GM18519 (cell line): ENCODE measurements at regions not wholly inside any gene's neighbourhood (a gene's known extent, or its start where the extent isn't known, plus 50 kb on each side); places are given as distances from the start of the nearest gene placed in this dataset.
"Not testable (repeated sequence)": the region's sequence is repeated elsewhere in the genome, so short reads cannot be mapped to it uniquely, and the experiment has no call there.

ENCODE experiments used
- ATAC-seq: cut with Tn5 transposase; IDR thresholded peaks from one replicate; pipeline ENCODE4 v1.9.1; 2021; ENCODE audit warnings: mild to moderate bottlenecking, moderate library complexity; ENCODE audit not compliant: unreplicated experiment, low FRiP score

DNA sequence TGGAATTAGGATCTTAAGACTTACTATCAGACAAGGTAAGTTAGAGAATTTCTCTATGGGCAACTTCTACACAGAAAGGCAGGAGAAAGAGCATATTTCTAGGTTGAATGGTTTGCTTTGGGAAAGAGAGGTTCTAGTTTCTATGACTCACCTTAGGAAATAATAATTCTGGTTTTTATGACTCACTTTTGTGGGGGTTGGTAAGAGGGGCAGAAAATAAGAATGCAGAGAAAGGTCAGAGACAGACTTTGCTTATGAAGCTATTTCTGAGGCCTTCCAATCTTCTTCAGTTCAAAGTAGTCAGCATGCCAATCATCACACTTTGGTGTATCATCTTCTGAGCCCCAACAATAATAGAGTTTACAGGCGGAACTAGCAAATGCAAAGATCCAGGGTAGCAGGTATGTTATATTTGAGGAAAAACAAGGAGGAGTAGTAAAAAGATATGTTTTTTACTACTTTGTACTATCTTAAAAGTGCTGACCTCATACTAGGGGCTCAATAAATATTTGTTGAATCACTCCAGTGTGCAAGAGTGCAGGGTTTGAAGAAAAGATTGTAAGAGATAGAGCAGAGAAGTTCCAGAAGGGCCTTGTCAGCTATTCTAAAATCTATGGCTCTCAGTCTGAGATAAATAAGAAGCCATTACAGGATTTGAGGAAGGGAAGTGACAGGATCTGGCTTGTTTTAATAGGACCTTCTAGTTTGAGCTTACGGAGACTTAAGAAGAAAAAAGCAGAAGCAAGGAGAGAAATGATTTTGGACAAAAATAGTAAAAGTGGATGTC lies 56.7 kb upstream of the LRFN5 start:
- ATAC-seq: no peak

DNA sequence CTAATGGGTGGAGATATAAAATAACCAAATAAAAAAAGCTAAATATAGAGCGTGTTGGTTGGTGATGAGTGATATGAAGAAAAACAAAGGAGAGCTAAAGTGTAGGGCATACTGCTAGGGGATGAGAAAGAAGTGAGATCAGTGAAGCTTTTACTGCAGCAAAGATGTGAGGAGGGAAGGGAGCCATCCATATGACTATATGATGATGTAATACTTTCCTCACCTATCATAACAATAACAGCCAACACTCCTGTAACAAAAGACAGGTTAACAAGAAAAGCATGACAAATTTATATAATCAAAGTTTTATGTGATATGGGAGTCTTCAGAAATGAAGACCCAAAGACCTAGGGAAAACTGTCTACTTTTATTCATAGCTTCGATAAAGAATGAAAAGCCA lies 57.4 kb upstream of the LRFN5 start:
- ATAC-seq: no peak

DNA sequence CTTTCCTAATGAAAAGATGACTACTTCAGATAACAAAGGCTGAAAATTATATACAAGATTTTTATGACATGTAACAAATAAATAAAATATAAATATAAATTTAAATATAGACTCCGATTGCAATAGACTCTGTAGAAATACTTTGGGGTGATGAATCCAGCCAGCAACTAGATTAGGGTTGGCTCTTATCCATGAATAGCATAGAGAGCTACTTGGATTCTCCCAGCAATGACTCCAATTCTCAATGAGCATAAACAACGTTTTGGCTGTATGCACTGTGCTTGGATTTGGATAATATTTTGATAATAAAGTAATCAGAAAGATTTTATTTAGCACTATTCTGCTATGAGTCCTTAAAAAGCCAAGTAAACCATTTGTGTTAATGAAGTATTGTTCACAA lies 58.0 kb upstream of the LRFN5 start:
- ATAC-seq: no peak

DNA sequence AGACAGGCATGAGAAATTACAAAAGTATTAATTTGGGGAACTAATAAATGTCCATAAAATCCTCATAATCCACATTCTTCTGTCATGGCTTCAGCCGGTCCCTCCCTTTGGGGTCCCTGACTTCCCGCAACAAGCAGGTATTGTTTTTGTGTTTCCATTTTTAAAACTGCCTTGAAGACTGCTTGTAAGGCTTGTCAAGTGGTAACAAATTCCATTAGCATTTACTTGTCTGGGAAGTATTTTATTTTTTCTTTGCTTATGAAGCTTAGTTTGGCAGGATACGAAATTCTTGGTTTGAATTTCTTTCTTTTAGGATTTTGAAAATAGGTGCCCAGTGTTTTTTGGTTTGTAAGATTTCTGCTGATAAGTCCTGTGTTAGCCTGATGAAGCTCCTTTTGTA lies 65.3 kb upstream of the LRFN5 start:
- ATAC-seq: no peak

DNA sequence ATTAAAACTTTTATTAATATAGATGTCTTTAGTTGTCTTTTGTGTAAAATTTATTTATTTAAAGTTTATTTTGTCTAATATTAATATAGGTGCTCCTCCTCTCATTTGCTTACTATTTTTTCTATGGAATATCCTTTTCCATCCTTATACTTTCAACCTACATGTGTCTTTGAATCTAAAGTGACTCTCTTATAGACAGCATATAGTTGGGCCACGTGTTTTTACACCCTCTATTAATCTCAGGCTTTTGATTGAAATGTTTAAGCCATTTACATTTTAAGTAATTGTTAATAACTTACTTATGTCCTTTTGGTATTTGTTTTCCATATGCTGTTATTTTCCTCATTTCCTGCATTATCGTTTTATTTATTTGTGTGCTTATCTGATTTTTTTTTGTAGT lies 74.4 kb upstream of the LRFN5 start:
- no peak for ATAC-seq

DNA sequence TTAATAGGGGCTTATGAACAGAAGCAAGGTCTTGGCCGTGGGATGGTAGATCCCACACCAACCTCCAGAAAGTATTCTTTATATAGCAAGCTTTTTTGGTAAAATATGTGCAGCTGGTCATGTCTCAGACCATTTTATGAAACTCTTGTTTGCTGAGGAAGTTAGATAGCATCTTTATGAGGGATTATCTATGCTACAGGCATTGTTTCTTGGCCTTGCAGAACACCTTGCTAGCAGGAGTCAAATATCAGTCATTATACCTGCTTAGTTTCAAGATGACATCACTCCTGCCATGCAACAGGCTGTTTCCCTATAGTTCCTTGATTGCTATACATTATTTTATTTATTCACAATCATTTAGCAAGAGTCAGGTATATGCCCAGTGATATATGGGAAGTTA lies 84.8 kb upstream of the LRFN5 start:
- ATAC-seq: no peak

DNA sequence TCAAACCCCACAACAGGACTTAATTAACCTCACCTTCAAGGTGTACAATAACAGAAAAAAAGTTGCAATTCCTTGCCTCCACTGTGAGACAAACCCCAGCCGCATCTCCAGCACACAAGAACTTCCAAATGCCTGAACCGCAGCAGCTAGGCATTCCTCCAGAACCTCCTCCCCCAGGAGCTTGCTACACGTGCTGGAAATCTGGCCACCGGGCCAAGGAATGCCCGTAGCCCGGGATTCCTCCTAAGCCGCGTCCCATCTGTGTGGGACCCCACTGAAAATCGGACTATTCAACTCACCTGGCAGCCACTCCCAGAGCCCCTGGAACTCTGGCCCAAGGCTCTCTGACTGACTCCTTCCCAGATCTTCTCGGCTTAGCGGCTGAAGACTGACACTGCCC lies 88.6 kb upstream of the LRFN5 start:
- not testable (repeated sequence) for ATAC-seq

DNA sequence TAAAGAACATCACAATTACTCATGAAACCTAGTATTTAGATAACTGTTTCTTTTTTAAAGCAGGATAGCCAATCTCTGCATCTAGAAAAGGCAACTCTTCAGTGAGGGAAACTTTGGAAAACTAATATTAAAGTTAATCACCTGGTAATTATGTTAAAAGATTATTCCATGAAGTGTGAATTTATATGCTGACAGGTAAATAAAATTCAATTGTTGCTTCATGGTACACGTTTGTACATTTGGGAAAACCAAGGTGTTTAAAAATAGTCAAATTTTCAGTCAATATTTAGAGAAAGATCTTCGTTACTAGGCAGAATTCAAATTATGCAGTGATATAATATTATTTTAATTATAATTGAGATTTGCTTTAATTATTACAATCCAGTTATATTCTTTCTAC lies 100.1 kb upstream of the LRFN5 start:
- ATAC-seq: no peak

DNA sequence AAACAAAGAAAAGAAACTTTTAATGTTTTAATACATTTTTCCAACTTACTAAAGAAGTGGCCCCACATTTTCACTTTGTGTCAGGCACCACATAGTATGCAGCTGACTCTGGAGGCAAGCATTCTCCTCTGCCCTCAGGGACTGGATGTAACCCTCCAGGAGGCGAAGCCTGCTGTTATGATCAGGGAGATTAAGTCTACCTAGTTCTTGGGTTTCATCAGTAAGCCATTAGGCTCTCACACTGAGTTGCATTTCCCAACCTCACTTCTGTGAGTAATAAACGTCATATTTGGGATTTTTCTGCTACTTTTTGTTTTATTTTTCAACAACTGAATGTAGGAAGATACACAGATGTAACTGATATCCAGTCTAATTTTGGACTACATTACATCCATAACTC lies 101.2 kb upstream of the LRFN5 start:
- ATAC-seq: no peak

DNA sequence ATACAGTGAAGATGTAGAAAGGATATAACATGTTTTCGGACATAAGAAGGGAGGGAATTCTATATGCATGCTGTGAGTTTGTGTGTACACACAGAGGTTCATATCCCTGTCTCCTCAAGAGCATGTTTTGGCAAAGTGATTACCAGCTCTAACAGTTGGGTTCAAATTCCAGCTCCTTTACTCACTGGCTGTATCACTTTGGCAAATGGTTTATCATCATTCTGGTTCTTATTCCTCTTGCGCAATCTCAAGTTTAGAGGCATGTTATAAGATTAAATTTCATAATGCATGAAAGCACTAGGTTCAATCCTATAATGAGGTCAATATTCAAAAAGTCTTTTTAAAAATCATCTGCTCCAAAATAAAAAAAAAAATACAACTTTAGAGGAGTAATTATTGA lies 107.7 kb upstream of the LRFN5 start:
- no peak for ATAC-seq

DNA sequence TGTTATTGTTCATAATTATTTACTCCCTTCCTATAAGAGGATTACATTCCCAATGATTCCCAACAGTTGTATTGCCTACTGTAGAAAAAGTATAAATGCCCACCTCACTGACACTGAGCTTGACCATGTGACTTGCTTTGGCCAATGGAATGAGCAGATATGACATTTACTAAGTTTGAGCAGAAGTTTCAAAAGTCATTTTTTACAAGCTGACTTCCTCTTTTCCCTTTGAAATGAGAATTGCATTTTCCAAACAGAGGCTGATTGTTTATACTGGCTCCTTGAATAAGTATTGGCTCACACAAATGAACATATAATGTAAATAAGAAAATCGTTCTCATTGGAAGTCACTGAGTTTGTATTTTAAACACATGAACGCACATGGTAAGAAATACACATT lies 116.4 kb upstream of the LRFN5 start:
- ATAC-seq: no peak

DNA sequence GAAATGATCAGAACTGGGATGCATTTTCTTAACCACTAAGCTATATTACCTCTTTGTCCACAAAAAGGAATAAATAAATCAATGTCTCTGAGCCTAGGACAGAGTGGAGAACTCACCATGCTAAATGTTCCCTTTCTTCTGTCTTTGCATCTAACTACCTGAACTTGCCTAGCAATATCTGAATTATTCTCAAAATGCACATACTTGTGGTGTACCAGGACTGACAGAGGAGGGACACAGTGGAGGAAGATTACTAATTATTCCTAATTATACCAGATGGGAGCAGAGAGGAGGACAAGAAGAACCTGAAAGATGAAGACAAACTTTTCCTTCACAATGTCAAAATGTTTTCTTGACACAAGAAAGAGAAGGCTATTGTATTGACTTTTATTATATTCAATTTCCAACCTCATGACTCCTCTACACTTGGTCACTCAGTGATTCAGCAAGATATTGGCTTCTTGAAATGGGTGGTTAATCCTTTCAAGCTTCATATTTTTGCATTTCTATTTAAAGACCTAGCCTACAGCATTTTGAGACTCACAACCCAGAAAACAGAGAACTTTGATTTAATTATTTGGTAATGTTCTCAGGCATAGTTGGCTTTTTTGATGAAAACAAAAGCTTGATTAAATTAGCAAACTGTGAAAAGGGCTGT lies 117.2 kb upstream of the LRFN5 start:
- no peak for ATAC-seq

DNA sequence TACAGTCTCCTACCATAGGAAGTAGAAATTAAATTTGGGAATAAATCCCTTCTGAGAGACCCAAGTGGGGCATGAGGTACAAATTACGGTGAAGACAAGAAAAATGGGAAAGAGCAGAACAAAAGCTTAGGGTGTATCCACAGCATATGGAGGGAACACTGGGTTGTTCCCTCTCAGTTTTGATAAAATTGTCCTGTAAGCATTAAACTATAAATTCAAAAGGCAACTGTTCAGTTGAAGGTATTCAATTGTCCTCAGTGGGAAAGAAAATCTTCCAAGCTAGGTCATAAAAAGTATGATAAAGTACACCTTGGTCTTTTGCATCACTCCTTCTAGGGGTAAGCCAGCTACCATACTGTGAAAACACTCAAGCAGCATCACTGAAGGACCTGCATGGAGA lies 118.3 kb upstream of the LRFN5 start:
- no peak for ATAC-seq

DNA sequence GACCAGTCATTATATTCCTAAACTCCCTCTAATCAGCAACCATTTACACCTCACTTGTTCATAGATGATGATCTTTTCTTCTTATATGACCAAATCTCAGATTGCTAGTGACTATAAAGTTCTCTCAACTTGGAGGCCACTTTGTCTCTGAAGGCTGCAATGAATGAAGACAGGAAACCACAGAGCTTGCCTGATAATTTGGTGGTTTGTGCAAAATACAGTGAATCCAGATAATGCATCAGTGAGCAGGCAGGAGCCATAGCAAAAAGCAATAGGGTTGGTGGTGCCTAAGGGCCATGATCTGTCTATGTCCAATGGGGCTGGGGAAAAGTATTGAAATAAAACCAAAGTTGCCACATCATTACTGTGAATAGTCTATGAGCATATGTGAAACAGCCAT lies 123.8 kb upstream of the LRFN5 start:
- ATAC-seq: no peak

DNA sequence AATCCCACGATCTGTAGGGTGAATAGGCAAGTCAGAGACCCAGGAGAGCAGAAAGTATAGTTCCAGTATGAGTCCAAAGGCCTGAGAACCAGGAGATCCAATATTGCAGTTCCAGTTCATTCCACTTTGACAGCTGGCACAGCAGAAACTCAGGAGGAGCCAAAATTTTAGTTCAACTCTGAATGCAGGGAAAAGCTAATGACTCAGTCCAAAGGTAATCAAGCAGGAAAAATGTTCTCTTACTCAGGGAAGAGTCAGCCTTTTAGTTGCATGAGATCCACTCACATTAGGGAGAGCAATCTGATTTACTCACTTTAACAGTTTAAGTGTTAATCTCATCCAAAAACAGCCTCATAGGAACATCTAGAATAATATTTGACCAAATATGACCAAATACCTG lies 130.2 kb upstream of the LRFN5 start:
- ATAC-seq: no peak

DNA sequence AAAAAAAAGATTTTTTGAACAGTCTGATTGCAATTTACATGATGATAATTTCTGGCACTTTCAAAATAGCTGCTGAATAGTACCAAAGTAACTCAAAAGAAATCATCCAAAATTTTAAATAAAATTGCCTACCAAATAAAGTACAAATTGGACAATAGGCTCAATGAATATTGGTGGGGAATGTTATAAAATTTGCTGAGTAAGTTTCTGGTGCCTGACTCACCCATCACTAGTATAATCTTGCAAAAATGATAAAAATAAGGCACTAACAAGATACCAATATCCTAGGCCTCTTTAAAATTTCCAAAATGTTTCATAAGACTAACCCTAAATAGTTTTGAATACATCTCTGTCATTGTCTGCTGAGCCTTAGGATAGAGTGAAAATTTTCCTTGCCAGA lies 145.3 kb upstream of the LRFN5 start:
- ATAC-seq: no peak

DNA sequence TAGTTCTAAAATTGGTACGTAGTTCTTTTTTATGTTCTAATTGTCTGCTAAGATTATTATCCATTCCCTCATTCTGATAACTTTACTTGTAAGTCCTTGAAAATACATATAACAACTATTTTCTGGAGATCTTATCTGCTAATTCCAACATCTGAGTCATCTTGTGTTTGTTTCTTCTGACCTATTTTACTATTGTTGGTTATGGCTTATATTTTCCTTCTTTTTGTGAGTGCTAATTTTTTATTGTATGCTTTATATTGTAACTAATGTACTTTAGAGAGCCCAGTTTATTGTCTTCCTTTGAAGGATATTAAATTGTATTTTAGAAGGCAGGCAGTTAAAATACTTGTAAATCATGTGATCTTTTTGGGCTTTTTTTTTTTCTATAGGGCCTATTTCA lies 149.3 kb upstream of the LRFN5 start:
- ATAC-seq: no peak

DNA sequence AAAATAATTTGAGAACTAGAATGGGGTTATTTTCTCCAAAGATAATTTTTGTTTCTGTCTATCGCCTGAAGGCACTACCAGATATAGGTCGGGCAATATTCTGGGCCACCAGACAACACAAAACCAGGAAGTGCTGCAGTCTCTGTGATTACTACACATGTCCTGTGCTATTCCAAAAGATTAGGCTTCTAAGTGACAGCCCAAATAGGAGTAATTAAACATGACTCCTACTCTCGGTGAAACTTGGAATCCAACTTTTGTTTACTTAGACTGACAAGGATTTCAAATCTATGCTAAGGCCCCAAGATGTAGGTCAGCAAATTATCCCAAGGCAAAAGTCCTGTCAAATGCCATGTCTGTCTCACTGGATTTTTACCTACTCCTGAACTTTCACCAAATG lies 157.6 kb upstream of the LRFN5 start:
- ATAC-seq: no peak

DNA sequence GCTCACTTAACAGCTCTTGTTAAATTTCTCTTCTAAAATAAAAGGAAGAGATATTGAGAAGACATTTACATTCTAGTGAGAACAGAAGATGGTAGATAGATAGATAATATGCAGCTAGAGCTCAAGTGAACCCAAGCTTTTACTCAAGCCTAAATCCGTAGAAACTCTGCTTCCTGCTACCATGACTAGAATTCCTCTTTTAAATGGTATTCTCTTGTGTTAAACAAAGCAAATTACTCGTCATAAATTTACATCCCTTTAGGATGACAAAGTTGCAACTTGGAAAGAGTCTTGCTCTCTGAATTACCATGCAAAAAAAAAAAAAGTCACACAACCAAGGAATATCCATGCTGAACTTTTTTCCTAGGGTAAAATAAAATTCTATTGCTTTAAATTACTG lies 160.7 kb upstream of the LRFN5 start:
- ATAC-seq: no peak

DNA sequence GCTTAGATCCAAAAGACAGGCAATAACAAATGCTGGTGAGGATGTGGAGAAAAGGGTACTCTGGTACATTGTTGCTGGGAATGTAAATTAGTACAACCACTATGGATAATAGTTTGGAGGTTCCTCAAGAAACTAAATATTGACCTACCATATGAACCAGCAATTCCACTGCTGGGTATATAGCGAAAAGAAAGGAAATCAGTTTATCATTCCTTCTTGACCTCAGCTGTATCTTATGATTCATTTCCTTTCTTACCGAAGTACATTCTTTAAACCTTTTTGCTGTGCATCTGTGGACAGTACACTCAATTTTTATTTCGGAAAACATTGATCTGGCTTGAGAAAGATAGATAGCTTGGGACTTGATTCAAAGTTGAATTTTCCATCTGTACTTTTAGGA lies 183.2 kb upstream of the LRFN5 start:
- no peak for ATAC-seq

DNA sequence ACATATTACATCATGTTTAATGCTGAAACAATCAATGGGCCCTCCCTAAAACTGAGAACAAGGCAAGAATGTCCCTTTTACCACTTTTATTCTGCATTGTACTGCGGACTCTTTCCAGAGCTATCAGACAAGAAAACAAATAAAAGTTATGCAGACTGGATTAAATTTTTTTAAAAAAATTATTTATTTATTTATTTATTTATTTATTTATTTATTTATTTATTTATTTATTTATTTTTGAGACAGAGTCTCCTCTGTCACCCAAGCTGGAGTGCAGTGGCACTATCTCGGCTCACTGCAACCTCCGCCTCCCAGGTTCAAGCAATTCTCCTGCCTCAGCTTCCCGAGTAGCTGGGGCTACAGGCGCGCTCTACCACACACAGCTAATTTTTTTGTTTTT lies 185.4 kb upstream of the LRFN5 start:
- ATAC-seq: not testable (repeated sequence)

DNA sequence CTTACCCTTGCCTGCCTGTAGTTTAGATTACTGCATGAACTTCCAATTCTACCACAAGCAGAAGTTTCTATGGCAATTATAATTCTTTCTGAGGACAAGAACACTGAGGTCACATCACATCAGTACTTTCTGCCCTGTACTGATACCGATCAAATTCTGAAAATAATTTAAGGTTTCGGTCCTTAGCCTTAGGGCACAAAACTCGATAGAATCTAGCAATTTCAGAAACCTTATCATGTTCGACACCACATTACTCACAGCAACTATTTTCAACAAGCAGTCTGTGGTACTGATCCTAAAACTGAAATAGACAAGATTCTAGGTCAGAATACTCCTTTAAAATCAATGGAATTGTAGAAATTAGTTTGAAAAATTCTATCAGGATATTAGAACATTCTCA lies 187.0 kb upstream of the LRFN5 start:
- no peak for ATAC-seq
